HL-60 (cell line): ENCODE measurements at regions not wholly inside any gene's neighbourhood (a gene's known extent, or its start where the extent isn't known, plus 50 kb on each side); places are given as distances from the start of the nearest gene placed in this dataset.

Source experiments
- DNase-seq, 2 experiments: peaks; one replicate each; pipeline ENCODE4 v3.0.0-alpha.2; 2010 to 2020; ENCODE audit warnings: low read depth in 1 of 2, low spot score in 1 of 2
- H3K27ac ChIP-seq: fragments of 250-450 bp; sonication (Bioruptor Pico); replicated peaks from 2 replicates; pipeline ENCODE4 v1.5.1; 2020; ENCODE audit warnings: mild to moderate bottlenecking, moderate library complexity
- H3K27me3 ChIP-seq: fragments of 250-450 bp; sonication (Bioruptor Pico); 2 replicates; pipeline ENCODE4 v1.5.1; 2021; ENCODE audit warnings: mild to moderate bottlenecking, moderate library complexity; ENCODE audit not compliant: insufficient read depth, poor library complexity, severe bottlenecking
- H3K4me3 ChIP-seq: replicated peaks from 2 replicates; pipeline ENCODE4 v1.5.1; 2011; ENCODE audit warnings: mild to moderate bottlenecking, control low read depth, low read length; ENCODE audit not compliant: insufficient read depth
- CTCF ChIP-seq: IDR thresholded peaks from one replicate; pipeline ENCODE4 v1.5.1; 2011; ENCODE audit warnings: low read length, control low read depth, inconsistent platforms; ENCODE audit not compliant: insufficient read depth
- GABPA ChIP-seq: IDR thresholded peaks from 2 replicates; pipeline ENCODE4 v1.6.1; 2012; ENCODE audit warnings: low read depth
- POLR2AphosphoS5 ChIP-seq: IDR thresholded peaks from 2 replicates; pipeline ENCODE4 v1.6.1; 2012; ENCODE audit warnings: low read depth
- SPI1 ChIP-seq: IDR thresholded peaks from 2 replicates; pipeline ENCODE4 v1.6.1; 2012; ENCODE audit warnings: low read depth, mild to moderate bottlenecking, borderline replicate concordance
- TF ChIP-seq, protein P1 (sequence below): IDR thresholded peaks from 2 replicates; pipeline ENCODE4 v1.6.1; 2012; ENCODE audit warnings: low read depth; ENCODE audit not compliant: insufficient replicate concordance

GRCh38 chr9:108787690-108788048 lies 68.1 kb downstream of the ACTL7B start:
- Histone ChIP-seq H3K27me3 (no peaks in the 10 kb centered on the region), H3K4me3 (no peak overlapping the region), H3K27ac (no peak overlapping the region)
- DNase-seq: no peak
- TF ChIP-seq, protein P1, sequence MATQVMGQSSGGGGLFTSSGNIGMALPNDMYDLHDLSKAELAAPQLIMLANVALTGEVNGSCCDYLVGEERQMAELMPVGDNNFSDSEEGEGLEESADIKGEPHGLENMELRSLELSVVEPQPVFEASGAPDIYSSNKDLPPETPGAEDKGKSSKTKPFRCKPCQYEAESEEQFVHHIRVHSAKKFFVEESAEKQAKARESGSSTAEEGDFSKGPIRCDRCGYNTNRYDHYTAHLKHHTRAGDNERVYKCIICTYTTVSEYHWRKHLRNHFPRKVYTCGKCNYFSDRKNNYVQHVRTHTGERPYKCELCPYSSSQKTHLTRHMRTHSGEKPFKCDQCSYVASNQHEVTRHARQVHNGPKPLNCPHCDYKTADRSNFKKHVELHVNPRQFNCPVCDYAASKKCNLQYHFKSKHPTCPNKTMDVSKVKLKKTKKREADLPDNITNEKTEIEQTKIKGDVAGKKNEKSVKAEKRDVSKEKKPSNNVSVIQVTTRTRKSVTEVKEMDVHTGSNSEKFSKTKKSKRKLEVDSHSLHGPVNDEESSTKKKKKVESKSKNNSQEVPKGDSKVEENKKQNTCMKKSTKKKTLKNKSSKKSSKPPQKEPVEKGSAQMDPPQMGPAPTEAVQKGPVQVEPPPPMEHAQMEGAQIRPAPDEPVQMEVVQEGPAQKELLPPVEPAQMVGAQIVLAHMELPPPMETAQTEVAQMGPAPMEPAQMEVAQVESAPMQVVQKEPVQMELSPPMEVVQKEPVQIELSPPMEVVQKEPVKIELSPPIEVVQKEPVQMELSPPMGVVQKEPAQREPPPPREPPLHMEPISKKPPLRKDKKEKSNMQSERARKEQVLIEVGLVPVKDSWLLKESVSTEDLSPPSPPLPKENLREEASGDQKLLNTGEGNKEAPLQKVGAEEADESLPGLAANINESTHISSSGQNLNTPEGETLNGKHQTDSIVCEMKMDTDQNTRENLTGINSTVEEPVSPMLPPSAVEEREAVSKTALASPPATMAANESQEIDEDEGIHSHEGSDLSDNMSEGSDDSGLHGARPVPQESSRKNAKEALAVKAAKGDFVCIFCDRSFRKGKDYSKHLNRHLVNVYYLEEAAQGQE: no peak
- TF ChIP-seq POLR2AphosphoS5: no peak
- no peak for TF ChIP-seq CTCF
- TF ChIP-seq GABPA: no peak
- no peak for TF ChIP-seq SPI1

GRCh38 chr9:108786901-108787689 lies 68.7 kb downstream of the ACTL7B start:
- no peak for TF ChIP-seq SPI1
- no peak for TF ChIP-seq CTCF
- TF ChIP-seq, protein P1: no peak
- TF ChIP-seq GABPA: no peak
- TF ChIP-seq POLR2AphosphoS5: no peak
- DNase-seq: no peak
- Histone ChIP-seq H3K4me3 (no peak overlapping the region), H3K27ac (no peak overlapping the region), H3K27me3 (no peaks in the 10 kb centered on the region)

DNA sequence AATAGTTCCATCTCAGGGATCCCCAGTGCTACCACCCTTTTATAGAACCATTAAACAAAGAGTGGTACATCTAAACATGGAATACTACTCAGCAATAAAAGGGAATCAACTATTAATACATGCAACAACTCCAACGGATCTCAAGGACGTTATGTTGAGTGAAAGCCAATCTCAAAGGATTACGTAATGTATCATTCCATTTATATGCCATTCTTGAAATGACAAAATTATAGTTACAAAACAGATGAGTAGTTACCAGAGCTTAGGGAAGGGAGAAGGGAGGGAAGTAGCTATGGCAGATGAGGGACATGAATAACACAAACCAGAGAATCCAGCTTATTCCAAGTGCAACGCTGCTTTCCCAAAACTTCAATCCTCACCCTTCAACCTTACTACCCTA lies 69.5 kb downstream of the ACTL7B start:
- TF ChIP-seq, protein P1: no peak
- TF ChIP-seq CTCF (no peak), POLR2AphosphoS5 (no peak), GABPA (no peak), SPI1 (no peak)
- DNase-seq: no peak
- Histone ChIP-seq H3K27me3 (no peaks in the 10 kb centered on the region), H3K27ac (no peak overlapping the region), H3K4me3 (no peak overlapping the region)
